Calu3 (cell line): ENCODE measurements at regions not wholly inside any gene's neighbourhood (a gene's known extent, or its start where the extent isn't known, plus 50 kb on each side); places are given as distances from the start of the nearest gene placed in this dataset.
A peak's percentile ranks its signal among the peaks of the same experiment; 100 is the strongest.

Experiments
- BruUV-seq: library from RNA; stranded (reverse); fragments of 400-500 nt; replicated peaks from 2 replicates; lab custom pipeline; 2021; lab: Mats Ljungman, UMichigan
- CTCF ChIA-PET: fragments of 300-600 bp; sonication (Branson Sonifier 250); formaldehyde crosslinking; loops from one replicate; lab custom pipeline; 2022; ENCODE audit warnings: antibody characterized with exemption; lab: Charles Lee
- DNase-seq: peaks from one replicate; pipeline ENCODE4 v3.0.0; 2022
- H3K27ac Mint-ChIP-seq: one replicate; pipeline ENCODE4 v1.8.0; 2022; ENCODE audit warnings: mixed read lengths; ENCODE audit not compliant: unreplicated experiment
- H3K27me3 Mint-ChIP-seq: one replicate; pipeline ENCODE4 v1.8.0; 2022; ENCODE audit warnings: mixed read lengths; ENCODE audit not compliant: unreplicated experiment
- H3K36me3 Mint-ChIP-seq: one replicate; pipeline ENCODE4 v1.8.0; 2022; ENCODE audit warnings: mild to moderate bottlenecking, moderate library complexity, mixed read lengths; ENCODE audit not compliant: insufficient read depth, unreplicated experiment
- H3K4me1 Mint-ChIP-seq: one replicate; pipeline ENCODE4 v1.8.0; 2022; ENCODE audit warnings: mild to moderate bottlenecking, low read depth, mixed read lengths; ENCODE audit not compliant: unreplicated experiment
- H3K4me3 Mint-ChIP-seq: one replicate; pipeline ENCODE4 v1.8.0; 2022; ENCODE audit warnings: mild to moderate bottlenecking, low read depth, moderate library complexity, mixed read lengths; ENCODE audit not compliant: unreplicated experiment
- H3K9me3 Mint-ChIP-seq: one replicate; pipeline ENCODE4 v1.8.0; 2022; ENCODE audit warnings: low read depth, mixed read lengths; ENCODE audit not compliant: unreplicated experiment
- intact Hi-C: fragments of 100-400 bp; cut with micrococcal nuclease; formaldehyde crosslinking; loops from one replicate; pipeline ENCODE4 v1.10.0; 2022; ENCODE audit not compliant: unreplicated experiment
- TF ChIP-seq, protein P1 (sequence below): fragments of 200-600 bp; IDR thresholded peaks from one replicate; pipeline ENCODE4 v1.8.0; 2022; ENCODE audit warnings: antibody characterized with exemption; ENCODE audit not compliant: unreplicated experiment

DNA sequence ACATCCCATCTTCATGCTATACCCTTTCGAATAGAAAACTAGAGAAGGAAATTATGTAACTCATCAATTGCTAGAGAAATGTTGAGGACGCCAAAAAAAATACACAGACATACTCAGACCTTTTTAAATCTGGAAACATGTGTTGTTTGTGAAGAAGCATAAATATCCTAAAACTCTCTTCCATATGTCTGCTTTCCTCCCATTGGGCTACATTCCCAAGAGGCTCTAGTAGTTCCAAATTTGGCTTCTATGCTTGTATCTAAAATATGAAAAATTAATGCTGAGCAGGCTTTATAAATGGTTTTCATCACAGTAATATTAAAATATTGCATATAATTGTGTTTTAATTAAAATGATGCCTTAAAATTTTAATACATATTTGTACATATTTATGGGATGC, 297.9 kb upstream of the PSMD7 start:
- Mint-ChIP-seq H3K4me3 (no peak overlapping the region), H3K4me1 (peaks cover 19% of the 10 kb centered on the region), H3K27me3 (no peaks in the 10 kb centered on the region), H3K36me3 (no peaks in the 10 kb centered on the region), H3K27ac (no peak overlapping the region), H3K9me3 (peaks cover 3% of the 10 kb centered on the region)
- intact Hi-C loops = no loop called here
- DNase-seq = no peak
- CTCF ChIA-PET = no interaction called here
- no TSS peak for BruUV-seq
- TF ChIP-seq, protein P1, sequence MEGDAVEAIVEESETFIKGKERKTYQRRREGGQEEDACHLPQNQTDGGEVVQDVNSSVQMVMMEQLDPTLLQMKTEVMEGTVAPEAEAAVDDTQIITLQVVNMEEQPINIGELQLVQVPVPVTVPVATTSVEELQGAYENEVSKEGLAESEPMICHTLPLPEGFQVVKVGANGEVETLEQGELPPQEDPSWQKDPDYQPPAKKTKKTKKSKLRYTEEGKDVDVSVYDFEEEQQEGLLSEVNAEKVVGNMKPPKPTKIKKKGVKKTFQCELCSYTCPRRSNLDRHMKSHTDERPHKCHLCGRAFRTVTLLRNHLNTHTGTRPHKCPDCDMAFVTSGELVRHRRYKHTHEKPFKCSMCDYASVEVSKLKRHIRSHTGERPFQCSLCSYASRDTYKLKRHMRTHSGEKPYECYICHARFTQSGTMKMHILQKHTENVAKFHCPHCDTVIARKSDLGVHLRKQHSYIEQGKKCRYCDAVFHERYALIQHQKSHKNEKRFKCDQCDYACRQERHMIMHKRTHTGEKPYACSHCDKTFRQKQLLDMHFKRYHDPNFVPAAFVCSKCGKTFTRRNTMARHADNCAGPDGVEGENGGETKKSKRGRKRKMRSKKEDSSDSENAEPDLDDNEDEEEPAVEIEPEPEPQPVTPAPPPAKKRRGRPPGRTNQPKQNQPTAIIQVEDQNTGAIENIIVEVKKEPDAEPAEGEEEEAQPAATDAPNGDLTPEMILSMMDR = no peak

GRCh38 chr16:73997971-73998370, 298.6 kb upstream of the PSMD7 start:
- H3K27ac Mint-ChIP-seq = no peak overlapping the region
- peaks cover 19% of the 10 kb centered on the region for H3K4me1 Mint-ChIP-seq
- intact Hi-C loops = no loop called here
- TF ChIP-seq, protein P1 = no peak
- peaks cover 3% of the 10 kb centered on the region for H3K9me3 Mint-ChIP-seq
- CTCF ChIA-PET = no interaction called here
- no peak overlapping the region for H3K4me3 Mint-ChIP-seq
- DNase-seq = no peak
- H3K27me3 Mint-ChIP-seq = no peaks in the 10 kb centered on the region
- BruUV-seq = no TSS peak
- H3K36me3 Mint-ChIP-seq = no peaks in the 10 kb centered on the region

GRCh38 chr16:73997340-73997711, 299.3 kb upstream of the PSMD7 start:
- H3K27ac Mint-ChIP-seq = peak overlapping the region; percentile 26
- BruUV-seq = no TSS peak
- H3K4me1 Mint-ChIP-seq = peaks cover 19% of the 10 kb centered on the region
- no peak overlapping the region for H3K4me3 Mint-ChIP-seq
- TF ChIP-seq, protein P1 = no peak
- H3K36me3 Mint-ChIP-seq = no peaks in the 10 kb centered on the region
- no peaks in the 10 kb centered on the region for H3K27me3 Mint-ChIP-seq
- intact Hi-C loops = no loop called here
- peaks cover 3% of the 10 kb centered on the region for H3K9me3 Mint-ChIP-seq
- CTCF ChIA-PET = interaction anchor here (0.6 to 1.0 kb wide), 2 partner anchors 37 to 975 kb away, joined by 5 to 9 read pairs; no protein-coding TSS in a partner anchor
- peak; percentile 12 for DNase-seq

- BruUV-seq = no TSS peak
- Mint-ChIP-seq H3K36me3 (no peaks in the 10 kb centered on the region), H3K27ac (peak overlapping the region; percentile 26), H3K4me1 (peaks cover 19% of the 10 kb centered on the region), H3K9me3 (peaks cover 3% of the 10 kb centered on the region), H3K4me3 (no peak overlapping the region), H3K27me3 (no peaks in the 10 kb centered on the region)
- CTCF ChIA-PET = interaction anchor here (0.6 to 1.0 kb wide), 2 partner anchors 38 to 975 kb away, joined by 5 to 9 read pairs; no protein-coding TSS in a partner anchor
- DNase-seq = peak; percentile 74
- TF ChIP-seq, protein P1 = no peak
- intact Hi-C loops = no loop called here
Observed at GRCh38 chr16:73996624-73997339, 299.8 kb upstream of the PSMD7 start.
